K562 (cell line): ENCODE measurements at regions not wholly inside any gene's neighbourhood (a gene's known extent, or its start where the extent isn't known, plus 50 kb on each side); places are given as distances from the start of the nearest gene placed in this dataset.
A peak's percentile ranks its signal among the peaks of the same experiment; 100 is the strongest.

Experiments
- ATAC-seq: fragments of 200-7000 bp; cut with Tn5 transposase; 3 replicates; pipeline ENCODE4 v1.9.1; 2020; ENCODE audit warnings: moderate library complexity
- BruUV-seq: library from RNA; stranded (reverse); fragments of 400-500 nt; replicated peaks from 2 replicates; lab custom pipeline; 2021; lab: Mats Ljungman, UMichigan
- CTCF ChIA-PET: fragments of 300-600 bp; formaldehyde crosslinking; extraction: SDS; loops from one replicate; lab custom pipeline; 2021; ENCODE audit warnings: low intra/inter-chr PET ratio; lab: Yijun Ruan, JAX
- POLR2A ChIA-PET: fragments of 300-600, 350-650 bp; sonication (Branson Sonifier 250); formaldehyde crosslinking; extraction: SDS; loops from one replicate; lab custom pipeline; 2021; ENCODE audit warnings: antibody characterized with exemption, inconsistent platforms; lab: Yijun Ruan, JAX
- DNase-seq, 4 experiments: peaks; one replicate each; pipeline versions ENCODE4 v3.0.0 to v3.0.0-alpha.2; 2011 to 2018; ENCODE audit warnings: low spot score in 3 of 4, mixed read lengths in 3 of 4; ENCODE audit errors: extremely low read depth in 1 of 4
- FAIRE-seq: peaks from 2 replicates; lab custom pipeline; 2011; peaks lifted over from hg19 to GRCh38; lab: Jason Lieb, UNC
- H2AFZ ChIP-seq: 2 replicates; pipeline ENCODE4 v1.6.0; 2011; ENCODE audit warnings: low read depth, low read length, control low read depth, inconsistent platforms
- H3K27ac ChIP-seq: fragments of 200-600 bp; 3 replicates; pipeline ENCODE4 v1.8.0; 2011; ENCODE audit warnings: low read depth, mild to moderate bottlenecking, control low read depth, inconsistent platforms, low read length, moderate library complexity, mixed read lengths; ENCODE audit errors: extremely low read depth
- H3K27me3 ChIP-seq, 2 experiments: fragments of 300-600 bp in 1 of 2; 2 replicates in 1 of 2; 3 replicates in 1 of 2; pipeline versions ENCODE4 v1.6.0 to v1.8.0; 2011; ENCODE audit warnings: inconsistent platforms in 2 of 2, low read length in 2 of 2, mild to moderate bottlenecking in 1 of 2, mixed read lengths in 1 of 2, moderate library complexity in 1 of 2; ENCODE audit not compliant: control insufficient read depth in 2 of 2, insufficient read depth in 2 of 2
- H3K36me3 ChIP-seq: fragments of 300-600 bp; 3 replicates; pipeline ENCODE4 v1.8.0; 2011; ENCODE audit warnings: mild to moderate bottlenecking, low read length, inconsistent platforms; ENCODE audit not compliant: control insufficient read depth, insufficient read depth
- H3K4me1 ChIP-seq, 2 experiments: fragments of 200-600 bp in 1 of 2; replicated peaks in 1 of 2; 2 replicates in 1 of 2; 3 replicates in 1 of 2; pipeline versions ENCODE4 v1.5.1 to v1.8.0; 2011; ENCODE audit warnings: inconsistent platforms in 2 of 2, low read length in 2 of 2, mild to moderate bottlenecking in 1 of 2, mixed read lengths in 1 of 2, moderate library complexity in 1 of 2; ENCODE audit not compliant: control insufficient read depth in 2 of 2, insufficient read depth in 2 of 2
- H3K4me2 ChIP-seq: 2 replicates; pipeline ENCODE4 v1.6.1; 2011; ENCODE audit warnings: low read length, control low read depth, inconsistent platforms, mixed read lengths; ENCODE audit not compliant: insufficient read depth
- H3K4me3 ChIP-seq: fragments of 200-600 bp; sonication (generic), shearing (Covaris generic); 2 replicates; pipeline ENCODE4 v1.5.1; 2016; ENCODE audit warnings: control low read depth, inconsistent platforms
- H3K79me2 ChIP-seq: fragments of 200-600 bp; 3 replicates; pipeline ENCODE4 v1.8.0; 2011; ENCODE audit warnings: low read length, inconsistent platforms; ENCODE audit not compliant: control insufficient read depth, insufficient read depth
- H3K9ac ChIP-seq, 2 experiments: 2 replicates each; pipeline versions ENCODE4 v1.6.0 to v1.6.1; 2011; ENCODE audit warnings: low read depth in 2 of 2, low read length in 2 of 2, control low read depth in 1 of 2, inconsistent platforms in 1 of 2, mild to moderate bottlenecking in 1 of 2, mixed read lengths in 1 of 2; ENCODE audit not compliant: insufficient read depth in 1 of 2
- H3K9me1 ChIP-seq: one replicate; pipeline ENCODE4 v1.6.0; 2011; ENCODE audit warnings: inconsistent platforms, mild to moderate bottlenecking, low read length, moderate library complexity; ENCODE audit not compliant: control insufficient read depth, insufficient read depth
- H3K9me3 ChIP-seq: replicated peaks from 2 replicates; pipeline ENCODE4 v1.5.1; 2011; ENCODE audit warnings: low read depth, low read length, inconsistent platforms; ENCODE audit not compliant: control insufficient read depth, insufficient read depth
- H4K20me1 ChIP-seq: replicated peaks from 2 replicates; pipeline ENCODE4 v1.6.1; 2011; ENCODE audit warnings: low read length, inconsistent platforms, mixed read lengths; ENCODE audit not compliant: control insufficient read depth, insufficient read depth
- DPF2 ChIP-seq: fragments of 450-650 bp; IDR thresholded peaks from 2 replicates; pipeline ENCODE4 v1.6.1; 2016
- ELF2 ChIP-seq: fragments of 250-450 bp; sonication (Bioruptor Pico); IDR thresholded peaks from 2 replicates; pipeline ENCODE4 v1.5.0; 2021; ENCODE audit warnings: mild to moderate bottlenecking
- FOXK1 ChIP-seq: sonication (generic); formaldehyde crosslinking; IDR thresholded peaks from 2 replicates; pipeline ENCODE4 v1.8.0; 2022; ENCODE audit warnings: missing genetic modification reagents, mild to moderate bottlenecking, borderline replicate concordance
- GABPB2 ChIP-seq: fragments of 250-450 bp; sonication (Bioruptor Pico); conservative IDR thresholded peaks from 2 replicates; pipeline ENCODE4 v1.5.1; 2021; ENCODE audit warnings: mild to moderate bottlenecking
- HEY1 ChIP-seq: fragments of 250-450 bp; sonication (Bioruptor Pico); IDR thresholded peaks from 2 replicates; pipeline ENCODE4 v1.5.0; 2020; ENCODE audit warnings: mild to moderate bottlenecking, moderate library complexity, borderline replicate concordance
- MAX ChIP-seq: sonication (generic); formaldehyde crosslinking; IDR thresholded peaks from 2 replicates; pipeline ENCODE4 v1.9.0; 2022; ENCODE audit warnings: mild to moderate bottlenecking, missing genetic modification reagents
- TCF7 ChIP-seq: sonication (generic); IDR thresholded peaks from 2 replicates; pipeline ENCODE4 v1.6.1; 2016; ENCODE audit warnings: antibody characterized with exemption, borderline replicate concordance
- ZNF165 ChIP-seq: fragments of 250-450 bp; sonication (Bioruptor Pico); IDR thresholded peaks from 2 replicates; pipeline ENCODE4 v1.4.0; 2020; ENCODE audit warnings: borderline replicate concordance
- ZNF316 ChIP-seq: fragments of 450-650 bp; IDR thresholded peaks from 2 replicates; pipeline ENCODE4 v1.6.1; 2016
- WGBS: fragments of 100-300 bp; shearing (Covaris generic); methylation state at CpG from one replicate; pipeline ENCODE4 v1.1.6; 2016; ENCODE audit warnings: low coverage, mixed read lengths; ENCODE audit not compliant: insufficient coverage; ENCODE audit errors: missing lambda C conversion rate; 5-methylcytosine and 5-hydroxymethylcytosine counted together
- in situ Hi-C: fragments of 300-500 bp; cut with MboI; formaldehyde crosslinking; loops from 4 replicates; pipeline ENCODE4 v1.15.0; 2018; ENCODE audit warnings: inconsistent platforms, mixed read lengths
- intact Hi-C: fragments of 100-400 bp; cut with micrococcal nuclease; formaldehyde crosslinking; loops from 2 replicates; pipeline ENCODE4 v1.14.2; 2022
- TF ChIP-seq, protein P1 (sequence below): sonication (generic); formaldehyde crosslinking; IDR thresholded peaks from 2 replicates; pipeline ENCODE4 v1.8.0; 2022; ENCODE audit warnings: mild to moderate bottlenecking, missing genetic modification reagents
- TF ChIP-seq, protein P2 (sequence below): fragments of 250-450 bp; sonication (Bioruptor Pico); IDR thresholded peaks from 2 replicates; pipeline ENCODE4 v1.8.0; 2021; ENCODE audit warnings: moderate library complexity, mild to moderate bottlenecking, inconsistent platforms
- TF ChIP-seq, protein P3 (sequence below), 2 experiments: fragments of 450-650 bp in 1 of 2; sonication (generic) in 1 of 2; formaldehyde crosslinking in 1 of 2; IDR thresholded peaks in 1 of 2; conservative IDR thresholded peaks in 1 of 2; 2 replicates each; pipeline versions ENCODE4 v1.6.1 to v1.8.1; 2016 to 2023; ENCODE audit warnings: mild to moderate bottlenecking in 2 of 2, moderate library complexity in 2 of 2, inconsistent platforms in 1 of 2, missing genetic modification reagents in 1 of 2
- TF ChIP-seq, protein P4 (sequence below), 3 experiments: IDR thresholded peaks in 2 of 3; conservative IDR thresholded peaks in 1 of 3; 2 replicates each; pipeline ENCODE4 v1.5.1; 2011 to 2012; ENCODE audit warnings: low read length in 3 of 3, mild to moderate bottlenecking in 3 of 3, control low read depth in 2 of 3, improper control_type of control experiment in 1 of 3, inconsistent platforms in 1 of 3, low read depth in 1 of 3, mixed read lengths in 1 of 3, moderate library complexity in 1 of 3; ENCODE audit not compliant: insufficient read depth in 2 of 3

DNA sequence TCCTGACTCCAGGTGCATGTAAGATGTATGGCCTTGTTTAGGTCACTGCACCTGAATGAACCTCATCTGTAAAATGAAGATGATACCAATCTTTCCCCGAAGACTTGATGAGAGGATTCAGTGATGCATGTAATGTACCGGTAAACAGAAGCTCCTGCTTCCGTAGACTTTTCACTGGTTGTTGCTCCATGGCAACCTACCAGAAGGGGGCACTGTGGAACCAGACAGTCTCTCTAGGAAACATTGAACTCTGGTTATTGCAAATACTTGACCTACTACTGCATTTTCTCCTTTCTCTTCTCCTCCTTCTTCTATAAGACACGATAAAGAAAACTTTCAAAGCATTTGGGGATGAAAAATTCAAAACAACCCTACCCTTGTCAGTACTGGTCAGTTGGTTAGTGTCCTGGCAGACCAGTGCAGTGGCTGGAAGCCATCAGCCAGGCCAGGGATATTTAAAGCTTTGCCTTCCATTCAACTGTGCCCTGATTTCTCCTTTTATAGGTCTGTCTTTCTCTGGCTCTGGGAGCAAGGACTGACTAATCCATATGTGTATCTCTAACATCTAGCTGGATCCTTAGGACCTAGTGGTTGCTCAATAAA is 667.4 kb upstream of the SALL1 start:
- no TSS peak for BruUV-seq
- H3K79me2 ChIP-seq: no peaks in the 10 kb centered on the region
- 0% methylated on average over 4 of the region's 4 CpGs for whole genome bisulfite sequencing
- H3K9ac ChIP-seq: no peak overlapping the region
- in situ Hi-C loops: no loop called here
- DNase-seq (peak in 2 of 4 experiments; percentile 10 to 16), ATAC-seq (no peak), FAIRE-seq (no peak)
- CTCF ChIA-PET: no interaction called here
- H3K4me1 ChIP-seq: no peaks in the 10 kb centered on the region
- H4K20me1 ChIP-seq: no peaks in the 10 kb centered on the region
- no peak overlapping the region for H2AFZ ChIP-seq
- H3K36me3 ChIP-seq: no peaks in the 10 kb centered on the region
- H3K9me3 ChIP-seq: no peaks in the 10 kb centered on the region
- no peak overlapping the region for H3K27ac ChIP-seq
- no peaks in the 10 kb centered on the region for H3K9me1 ChIP-seq
- H3K4me2 ChIP-seq: no peak overlapping the region
- POLR2A ChIA-PET: no interaction called here
- intact Hi-C loops: no loop called here
- H3K4me3 ChIP-seq: no peak overlapping the region
- no peaks in the 10 kb centered on the region for H3K27me3 ChIP-seq
- TF ChIP-seq DPF2: no peak
- no peak for TF ChIP-seq GABPB2 (CRISPR knock-in tag)
- TF ChIP-seq ZNF316: no peak
- TF ChIP-seq MAX: no peak
- no peak for TF ChIP-seq ELF2
- no peak for TF ChIP-seq FOXK1
- TF ChIP-seq, protein P1, sequence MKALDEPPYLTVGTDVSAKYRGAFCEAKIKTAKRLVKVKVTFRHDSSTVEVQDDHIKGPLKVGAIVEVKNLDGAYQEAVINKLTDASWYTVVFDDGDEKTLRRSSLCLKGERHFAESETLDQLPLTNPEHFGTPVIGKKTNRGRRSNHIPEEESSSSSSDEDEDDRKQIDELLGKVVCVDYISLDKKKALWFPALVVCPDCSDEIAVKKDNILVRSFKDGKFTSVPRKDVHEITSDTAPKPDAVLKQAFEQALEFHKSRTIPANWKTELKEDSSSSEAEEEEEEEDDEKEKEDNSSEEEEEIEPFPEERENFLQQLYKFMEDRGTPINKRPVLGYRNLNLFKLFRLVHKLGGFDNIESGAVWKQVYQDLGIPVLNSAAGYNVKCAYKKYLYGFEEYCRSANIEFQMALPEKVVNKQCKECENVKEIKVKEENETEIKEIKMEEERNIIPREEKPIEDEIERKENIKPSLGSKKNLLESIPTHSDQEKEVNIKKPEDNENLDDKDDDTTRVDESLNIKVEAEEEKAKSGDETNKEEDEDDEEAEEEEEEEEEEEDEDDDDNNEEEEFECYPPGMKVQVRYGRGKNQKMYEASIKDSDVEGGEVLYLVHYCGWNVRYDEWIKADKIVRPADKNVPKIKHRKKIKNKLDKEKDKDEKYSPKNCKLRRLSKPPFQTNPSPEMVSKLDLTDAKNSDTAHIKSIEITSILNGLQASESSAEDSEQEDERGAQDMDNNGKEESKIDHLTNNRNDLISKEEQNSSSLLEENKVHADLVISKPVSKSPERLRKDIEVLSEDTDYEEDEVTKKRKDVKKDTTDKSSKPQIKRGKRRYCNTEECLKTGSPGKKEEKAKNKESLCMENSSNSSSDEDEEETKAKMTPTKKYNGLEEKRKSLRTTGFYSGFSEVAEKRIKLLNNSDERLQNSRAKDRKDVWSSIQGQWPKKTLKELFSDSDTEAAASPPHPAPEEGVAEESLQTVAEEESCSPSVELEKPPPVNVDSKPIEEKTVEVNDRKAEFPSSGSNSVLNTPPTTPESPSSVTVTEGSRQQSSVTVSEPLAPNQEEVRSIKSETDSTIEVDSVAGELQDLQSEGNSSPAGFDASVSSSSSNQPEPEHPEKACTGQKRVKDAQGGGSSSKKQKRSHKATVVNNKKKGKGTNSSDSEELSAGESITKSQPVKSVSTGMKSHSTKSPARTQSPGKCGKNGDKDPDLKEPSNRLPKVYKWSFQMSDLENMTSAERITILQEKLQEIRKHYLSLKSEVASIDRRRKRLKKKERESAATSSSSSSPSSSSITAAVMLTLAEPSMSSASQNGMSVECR (CRISPR knock-in tag): no peak
- TF ChIP-seq, protein P2, sequence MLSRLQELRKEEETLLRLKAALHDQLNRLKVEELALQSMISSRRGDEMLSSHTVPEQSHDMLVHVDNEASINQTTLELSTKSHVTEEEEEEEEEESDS (CRISPR knock-in tag): no peak
- TF ChIP-seq, protein P3, sequence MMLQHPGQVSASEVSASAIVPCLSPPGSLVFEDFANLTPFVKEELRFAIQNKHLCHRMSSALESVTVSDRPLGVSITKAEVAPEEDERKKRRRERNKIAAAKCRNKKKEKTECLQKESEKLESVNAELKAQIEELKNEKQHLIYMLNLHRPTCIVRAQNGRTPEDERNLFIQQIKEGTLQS (IDR thresholded peaks at IDR 0.05): no peak
- TF ChIP-seq, protein P3 (CRISPR knock-in tag; conservative IDR thresholded peaks at IDR 0.05): no peak
- TF ChIP-seq, protein P4, sequence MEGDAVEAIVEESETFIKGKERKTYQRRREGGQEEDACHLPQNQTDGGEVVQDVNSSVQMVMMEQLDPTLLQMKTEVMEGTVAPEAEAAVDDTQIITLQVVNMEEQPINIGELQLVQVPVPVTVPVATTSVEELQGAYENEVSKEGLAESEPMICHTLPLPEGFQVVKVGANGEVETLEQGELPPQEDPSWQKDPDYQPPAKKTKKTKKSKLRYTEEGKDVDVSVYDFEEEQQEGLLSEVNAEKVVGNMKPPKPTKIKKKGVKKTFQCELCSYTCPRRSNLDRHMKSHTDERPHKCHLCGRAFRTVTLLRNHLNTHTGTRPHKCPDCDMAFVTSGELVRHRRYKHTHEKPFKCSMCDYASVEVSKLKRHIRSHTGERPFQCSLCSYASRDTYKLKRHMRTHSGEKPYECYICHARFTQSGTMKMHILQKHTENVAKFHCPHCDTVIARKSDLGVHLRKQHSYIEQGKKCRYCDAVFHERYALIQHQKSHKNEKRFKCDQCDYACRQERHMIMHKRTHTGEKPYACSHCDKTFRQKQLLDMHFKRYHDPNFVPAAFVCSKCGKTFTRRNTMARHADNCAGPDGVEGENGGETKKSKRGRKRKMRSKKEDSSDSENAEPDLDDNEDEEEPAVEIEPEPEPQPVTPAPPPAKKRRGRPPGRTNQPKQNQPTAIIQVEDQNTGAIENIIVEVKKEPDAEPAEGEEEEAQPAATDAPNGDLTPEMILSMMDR (IDR thresholded peaks at IDR 0.05 in 2 of 3, conservative IDR thresholded peaks at IDR 0.05 in 1 of 3; ENCODE audit: insufficient read depth in 2 of 3, low read depth in 1 of 3, low read length in 3 of 3): peak in 2 of 3 experiments; percentile 38 to 39; a peak in 3 of 6 replicates
- TF ChIP-seq TCF7: no peak
- no peak for TF ChIP-seq ZNF165 (CRISPR knock-in tag)
- TF ChIP-seq HEY1: no peak
